Trophoblast cell (in vitro differentiated cells and primary cell): ENCODE measurements at regions not wholly inside any gene's neighbourhood (a gene's known extent, or its start where the extent isn't known, plus 50 kb on each side); places are given as distances from the start of the nearest gene placed in this dataset.
"Not testable (repeated sequence)": the region's sequence is repeated elsewhere in the genome, so short reads cannot be mapped to it uniquely, and the experiment has no call there.

Source experiments
- DNase-seq, 2 donors: peaks; one replicate each; pipeline ENCODE4 v3.0.0-alpha.2; 2016
- H2AFZ ChIP-seq: 2 replicates; pipeline ENCODE4 v1.6.1; 2013; ENCODE audit warnings: low read length, moderate library complexity, mild to moderate bottlenecking; ENCODE audit not compliant: insufficient read depth, poor library complexity
- H2AK5ac ChIP-seq: 2 replicates; pipeline ENCODE4 v1.6.1; 2013; ENCODE audit warnings: mild to moderate bottlenecking, low read length
- H2BK120ac ChIP-seq: 2 replicates; pipeline ENCODE4 v1.6.1; 2013; ENCODE audit warnings: low read length, mild to moderate bottlenecking, moderate library complexity; ENCODE audit not compliant: insufficient read depth, poor library complexity
- H2BK12ac ChIP-seq: 2 replicates; pipeline ENCODE4 v1.6.1; 2013; ENCODE audit warnings: mild to moderate bottlenecking, low read length, moderate library complexity
- H2BK5ac ChIP-seq: 2 replicates; pipeline ENCODE4 v1.6.1; 2013; ENCODE audit warnings: low read length, low read depth, moderate library complexity, mild to moderate bottlenecking; ENCODE audit not compliant: poor library complexity
- H3K14ac ChIP-seq: 2 replicates; pipeline ENCODE4 v1.6.1; 2013; ENCODE audit warnings: mild to moderate bottlenecking, low read length
- H3K18ac ChIP-seq: 2 replicates; pipeline ENCODE4 v1.6.1; 2013; ENCODE audit warnings: mild to moderate bottlenecking, low read length
- H3K23ac ChIP-seq: 2 replicates; pipeline ENCODE4 v1.6.1; 2013; ENCODE audit warnings: low read length
- H3K27ac ChIP-seq: 2 replicates; pipeline ENCODE4 v1.5.1; 2013; ENCODE audit warnings: low read depth, mild to moderate bottlenecking, inconsistent platforms, low read length, moderate library complexity
- H3K27me3 ChIP-seq: 2 replicates; pipeline ENCODE4 v1.6.1; 2013; ENCODE audit warnings: inconsistent platforms, mild to moderate bottlenecking, low read length, moderate library complexity; ENCODE audit not compliant: insufficient read depth
- H3K36me3 ChIP-seq, 2 experiments: 1 replicate in 1 of 2; 2 replicates in 1 of 2; pipeline ENCODE4 v1.6.1; 2013; ENCODE audit warnings: low read length in 2 of 2, mild to moderate bottlenecking in 2 of 2, moderate library complexity in 1 of 2; ENCODE audit not compliant: insufficient read depth in 2 of 2, control insufficient read depth in 1 of 2
- H3K4ac ChIP-seq: 2 replicates; pipeline ENCODE4 v1.6.1; 2013; ENCODE audit warnings: low read depth, mild to moderate bottlenecking, low read length, moderate library complexity
- H3K4me1 ChIP-seq, 2 experiments: 1 replicate in 1 of 2; 2 replicates in 1 of 2; pipeline ENCODE4 v1.6.1; 2013; ENCODE audit warnings: low read length in 2 of 2, mild to moderate bottlenecking in 2 of 2, moderate library complexity in 1 of 2; ENCODE audit not compliant: insufficient read depth in 2 of 2, control insufficient read depth in 1 of 2
- H3K4me2 ChIP-seq: 2 replicates; pipeline ENCODE4 v1.6.1; 2013; ENCODE audit warnings: inconsistent platforms, mild to moderate bottlenecking, low read length, moderate library complexity
- H3K4me3 ChIP-seq: 2 replicates; pipeline ENCODE4 v1.5.1; 2013; ENCODE audit warnings: mild to moderate bottlenecking, low read depth, low read length, inconsistent platforms
- H3K79me1 ChIP-seq: one replicate; pipeline ENCODE4 v1.6.1; 2013; ENCODE audit warnings: low read length
- H3K79me2 ChIP-seq: 2 replicates; pipeline ENCODE4 v1.6.1; 2013; ENCODE audit warnings: low read length, mild to moderate bottlenecking; ENCODE audit not compliant: control insufficient read depth, insufficient read depth, poor library complexity
- H3K9ac ChIP-seq: 2 replicates; pipeline ENCODE4 v1.6.1; 2013; ENCODE audit warnings: mild to moderate bottlenecking, low read length
- H3K9me3 ChIP-seq: 2 replicates; pipeline ENCODE4 v1.6.1; 2013; ENCODE audit warnings: low read depth, mild to moderate bottlenecking, control low read depth, inconsistent platforms, low read length; ENCODE audit not compliant: insufficient read depth
- H4K12ac ChIP-seq: 2 replicates; pipeline ENCODE4 v1.6.1; 2013; ENCODE audit warnings: low read depth, mild to moderate bottlenecking, low read length, moderate library complexity
- H4K8ac ChIP-seq: 2 replicates; pipeline ENCODE4 v1.6.1; 2013; ENCODE audit warnings: low read depth, mild to moderate bottlenecking, low read length, moderate library complexity
- H4K91ac ChIP-seq: one replicate; pipeline ENCODE4 v1.6.1; 2013; ENCODE audit warnings: low read depth, mild to moderate bottlenecking, low read length, moderate library complexity
- WGBS: extraction: QIAGEN DNeasy Blood & Tissue Kit; methylation state at CpG from one replicate; pipeline ENCODE4 v1.1.7; 2013; ENCODE audit warnings: missing lambda C conversion rate; ENCODE audit not compliant: insufficient read length, insufficient coverage; ENCODE audit errors: extremely low coverage; 5-methylcytosine and 5-hydroxymethylcytosine counted together

DNA sequence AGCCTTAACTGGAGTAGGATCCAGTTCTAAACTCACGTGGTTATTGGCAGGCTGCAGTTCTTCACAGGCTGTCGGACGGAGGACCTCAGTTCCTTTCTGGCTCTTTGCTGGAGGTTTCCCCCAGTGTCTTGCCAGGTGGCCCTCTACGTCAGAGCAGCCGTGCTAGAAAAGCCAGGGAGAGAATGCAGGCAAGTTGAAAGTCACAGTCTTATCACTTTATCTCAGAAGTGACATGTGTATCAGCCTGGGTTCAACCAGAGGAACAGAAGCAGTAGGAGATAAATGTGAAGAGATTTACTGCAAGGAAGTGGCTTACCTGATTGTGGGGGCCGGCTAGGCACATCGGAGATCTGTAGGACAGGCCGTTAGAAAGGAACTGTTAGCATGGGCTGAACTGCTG, 125.3 kb upstream of the BNIP2 start:
- H3K79me1 ChIP-seq: no peaks in the 10 kb centered on the region
- no peak overlapping the region for H3K23ac ChIP-seq
- no peaks in the 10 kb centered on the region for H3K36me3 ChIP-seq
- H2AK5ac ChIP-seq: no peak overlapping the region
- H3K4me3 ChIP-seq: no peak overlapping the region
- H3K27ac ChIP-seq: no peak overlapping the region
- no peak overlapping the region for H3K4me2 ChIP-seq
- H3K18ac ChIP-seq: no peak overlapping the region
- no peak for DNase-seq
- H4K12ac ChIP-seq: no peak overlapping the region
- H3K4ac ChIP-seq: no peak overlapping the region
- H4K91ac ChIP-seq: no peak overlapping the region
- H3K27me3 ChIP-seq: no peaks in the 10 kb centered on the region
- no CpG with 5 or more reads among the region's 8 CpGs for WGBS
- H3K9ac ChIP-seq: no peak overlapping the region
- no peak overlapping the region for H4K8ac ChIP-seq
- no peak overlapping the region for H2AFZ ChIP-seq
- no peak overlapping the region for H2BK120ac ChIP-seq
- no peaks in the 10 kb centered on the region for H3K9me3 ChIP-seq
- no peak overlapping the region for H3K14ac ChIP-seq
- no peaks in the 10 kb centered on the region for H3K79me2 ChIP-seq
- no peaks in the 10 kb centered on the region for H3K4me1 ChIP-seq
- H2BK5ac ChIP-seq: no peak overlapping the region
- no peak overlapping the region for H2BK12ac ChIP-seq

DNA sequence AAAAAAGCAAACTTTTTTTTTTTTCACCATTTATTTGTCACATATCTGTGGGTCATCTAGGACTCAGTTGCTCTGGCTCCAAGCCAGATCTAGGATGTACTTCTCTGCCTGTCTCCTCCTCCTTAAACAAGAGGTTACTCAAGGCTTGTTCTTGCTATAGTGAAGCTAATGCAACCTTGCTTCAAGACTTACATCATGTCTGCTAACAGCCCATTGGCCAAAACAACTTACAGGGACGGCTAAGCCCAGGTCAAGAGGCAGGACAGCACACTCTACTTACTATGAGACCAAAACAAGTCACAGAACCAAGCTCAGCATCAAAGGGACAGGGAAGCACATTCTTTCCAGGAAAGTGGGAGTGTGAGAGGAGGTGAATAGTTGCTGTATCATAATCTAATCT, 123.8 kb upstream of the BNIP2 start:
- no peak overlapping the region for H2BK5ac ChIP-seq
- H3K23ac ChIP-seq: no peak overlapping the region
- H3K79me1 ChIP-seq: no peaks in the 10 kb centered on the region
- H4K91ac ChIP-seq: no peak overlapping the region
- H4K12ac ChIP-seq: no peak overlapping the region
- H3K4me1 ChIP-seq: no peaks in the 10 kb centered on the region
- H3K9me3 ChIP-seq: no peaks in the 10 kb centered on the region
- no peak overlapping the region for H3K18ac ChIP-seq
- no peak overlapping the region for H3K27ac ChIP-seq
- no peaks in the 10 kb centered on the region for H3K79me2 ChIP-seq
- H3K27me3 ChIP-seq: no peaks in the 10 kb centered on the region
- WGBS: no CpG with 5 or more reads among the region's 1 CpG
- no peak overlapping the region for H3K4me3 ChIP-seq
- H2AFZ ChIP-seq: no peak overlapping the region
- no peak overlapping the region for H3K9ac ChIP-seq
- H2AK5ac ChIP-seq: no peak overlapping the region
- H4K8ac ChIP-seq: no peak overlapping the region
- H2BK120ac ChIP-seq: no peak overlapping the region
- no peak overlapping the region for H3K4ac ChIP-seq
- no peak overlapping the region for H3K4me2 ChIP-seq
- H3K36me3 ChIP-seq: no peaks in the 10 kb centered on the region
- no peak overlapping the region for H3K14ac ChIP-seq
- DNase-seq: no peak
- no peak overlapping the region for H2BK12ac ChIP-seq

DNA sequence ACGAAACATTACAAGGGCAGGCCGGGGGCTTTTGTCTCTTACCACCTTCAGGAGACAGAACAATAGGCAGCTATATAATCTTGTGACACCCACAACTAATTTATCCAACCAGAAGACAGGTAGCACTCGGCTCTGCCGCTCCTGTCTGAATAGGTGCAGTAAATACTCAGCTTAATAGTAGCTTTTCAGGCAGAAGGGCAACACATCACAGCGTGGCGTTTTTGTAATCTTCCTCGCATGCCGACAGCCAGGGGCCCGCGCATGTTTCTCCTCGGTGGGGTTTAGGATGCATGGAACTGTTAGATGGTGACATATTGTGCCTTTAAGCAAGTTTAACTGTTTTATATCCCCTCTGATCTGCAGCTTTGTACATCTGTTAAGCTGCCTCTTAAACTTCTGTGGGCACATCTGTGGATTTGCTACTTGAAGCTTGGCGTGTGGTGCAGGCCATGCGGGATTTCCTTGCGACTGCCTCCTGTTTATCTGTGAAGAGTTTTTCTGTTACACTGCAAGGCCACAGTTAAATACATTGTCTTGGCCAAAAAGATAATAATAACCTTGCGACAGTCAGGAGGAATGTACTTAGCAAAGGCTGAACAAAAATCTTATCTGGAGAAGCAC, 123.2 kb upstream of the BNIP2 start:
- DNase-seq: no peak
- no peak overlapping the region for H2BK5ac ChIP-seq
- H3K79me1 ChIP-seq: no peaks in the 10 kb centered on the region
- H3K4me3 ChIP-seq: no peak overlapping the region
- WGBS: no CpG with 5 or more reads among the region's 15 CpGs
- no peak overlapping the region for H4K8ac ChIP-seq
- H4K91ac ChIP-seq: no peak overlapping the region
- H2BK120ac ChIP-seq: no peak overlapping the region
- no peak overlapping the region for H3K23ac ChIP-seq
- H3K9ac ChIP-seq: no peak overlapping the region
- H2BK12ac ChIP-seq: no peak overlapping the region
- no peak overlapping the region for H3K18ac ChIP-seq
- H3K79me2 ChIP-seq: no peaks in the 10 kb centered on the region
- no peak overlapping the region for H3K27ac ChIP-seq
- no peaks in the 10 kb centered on the region for H3K9me3 ChIP-seq
- no peaks in the 10 kb centered on the region for H3K27me3 ChIP-seq
- H3K4me1 ChIP-seq: no peaks in the 10 kb centered on the region
- H3K4me2 ChIP-seq: no peak overlapping the region
- no peak overlapping the region for H4K12ac ChIP-seq
- no peak overlapping the region for H2AFZ ChIP-seq
- H2AK5ac ChIP-seq: no peak overlapping the region
- no peak overlapping the region for H3K14ac ChIP-seq
- no peaks in the 10 kb centered on the region for H3K36me3 ChIP-seq
- no peak overlapping the region for H3K4ac ChIP-seq

DNA sequence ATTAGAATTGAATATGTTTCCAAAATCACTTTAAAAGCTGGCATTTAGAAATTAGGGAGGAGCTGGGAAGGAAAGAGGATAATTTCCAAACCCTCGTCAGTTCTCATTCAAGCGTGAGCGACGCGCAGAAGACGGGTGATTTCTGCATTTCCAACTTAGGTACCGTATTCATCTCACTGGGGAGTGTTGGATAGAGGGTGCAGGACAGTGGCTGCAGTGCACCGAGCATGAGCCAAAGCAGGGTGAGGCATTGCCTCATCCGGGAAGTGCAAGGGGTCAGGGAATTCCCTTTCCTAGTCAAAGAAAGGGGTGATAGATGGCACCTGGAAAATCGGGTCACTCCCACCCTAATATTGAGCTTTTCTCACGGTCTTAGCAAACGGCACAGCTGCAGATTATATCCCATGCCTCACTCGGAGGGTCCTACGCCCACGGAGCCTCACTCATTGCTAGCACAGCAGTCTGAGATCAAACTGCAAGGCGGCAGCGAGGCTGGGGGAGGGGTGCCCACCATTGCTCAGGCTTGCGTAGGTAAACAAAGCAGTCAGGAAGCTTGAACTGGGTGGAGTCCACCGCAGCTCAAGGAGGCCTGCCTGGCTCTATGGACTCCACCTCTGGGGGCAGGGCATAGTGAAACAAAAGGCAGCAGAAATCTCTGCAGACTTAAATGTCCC, 114.3 kb upstream of the BNIP2 start:
- not testable (repeated sequence) for H2BK12ac ChIP-seq, H3K36me3 ChIP-seq, H4K91ac ChIP-seq, H3K4me3 ChIP-seq, H3K4me2 ChIP-seq, H4K12ac ChIP-seq, H2AK5ac ChIP-seq, H3K9ac ChIP-seq, H3K27me3 ChIP-seq, H2BK5ac ChIP-seq, H3K79me1 ChIP-seq, H3K27ac ChIP-seq, H3K14ac ChIP-seq, H3K23ac ChIP-seq, H3K4me1 ChIP-seq, H2BK120ac ChIP-seq, DNase-seq, H3K4ac ChIP-seq, H3K18ac ChIP-seq, H3K79me2 ChIP-seq, H3K9me3 ChIP-seq
- Histone ChIP-seq H2AFZ (peak overlapping the region; percentile 35), H4K8ac (peak overlapping the region; percentile 68)
- WGBS: no CpG with 5 or more reads among the region's 19 CpGs
